Neural cell (in vitro differentiated cells): ENCODE measurements at regions not wholly inside any gene's neighbourhood (a gene's known extent, or its start where the extent isn't known, plus 50 kb on each side); places are given as distances from the start of the nearest gene placed in this dataset.
"Not testable (repeated sequence)": the region's sequence is repeated elsewhere in the genome, so short reads cannot be mapped to it uniquely, and the experiment has no call there.

Experiments used
- H2AFZ ChIP-seq: fragments of 200-600, 300-800 bp; sonication (generic), shearing (Covaris generic); 2 replicates; pipeline ENCODE4 v1.6.0; 2014; ENCODE audit warnings: low read depth, mild to moderate bottlenecking, antibody characterized with exemption, low read length, moderate library complexity
- H3F3A ChIP-seq: fragments of 200-600 bp; shearing (Covaris generic); 2 replicates; pipeline ENCODE4 v1.6.1; 2016; ENCODE audit warnings: mild to moderate bottlenecking, moderate library complexity, mixed read lengths, antibody characterized with exemption, low read length; ENCODE audit not compliant: insufficient read depth, poor library complexity, severe bottlenecking
- H3K27ac ChIP-seq: fragments of 200-600, 300-800 bp; sonication (generic), shearing (Covaris generic); 2 replicates; pipeline ENCODE4 v1.5.1; 2014; ENCODE audit warnings: mild to moderate bottlenecking, low read length, moderate library complexity
- H3K27me3 ChIP-seq: fragments of 300-800, 200-600 bp; sonication (generic), shearing (Covaris generic); 2 replicates; pipeline ENCODE4 v1.6.0; 2014; ENCODE audit warnings: mild to moderate bottlenecking, low read depth, low read length, moderate library complexity; ENCODE audit not compliant: insufficient read depth
- H3K36me3 ChIP-seq: fragments of 300-800, 200-600 bp; sonication (generic), shearing (Covaris generic); 2 replicates; pipeline ENCODE4 v1.5.1; 2014; ENCODE audit warnings: mild to moderate bottlenecking, antibody characterized with exemption, low read length, moderate library complexity; ENCODE audit not compliant: insufficient read depth
- H3K4me2 ChIP-seq: fragments of 300-800, 200-600 bp; sonication (generic), shearing (Covaris generic); 2 replicates; pipeline ENCODE4 v1.6.0; 2014; ENCODE audit warnings: mild to moderate bottlenecking, low read length
- H3K4me3 ChIP-seq: fragments of 300-800, 200-600 bp; sonication (generic), shearing (Covaris generic); 2 replicates; pipeline ENCODE4 v1.5.1; 2014; ENCODE audit warnings: mild to moderate bottlenecking, low read length, moderate library complexity
- H3K79me2 ChIP-seq: fragments of 200-600 bp; shearing (Covaris generic); replicated peaks from 2 replicates; pipeline ENCODE4 v1.6.0; 2014; ENCODE audit warnings: mild to moderate bottlenecking, low read length, moderate library complexity; ENCODE audit not compliant: insufficient read depth
- H3K9ac ChIP-seq: fragments of 300-800, 200-600 bp; sonication (generic), shearing (Covaris generic); 2 replicates; pipeline ENCODE4 v1.6.1; 2016; ENCODE audit warnings: mild to moderate bottlenecking, low read length, mixed read lengths
- H3K9me2 ChIP-seq: fragments of 200-600 bp; shearing (Covaris generic); 2 replicates; pipeline ENCODE4 v1.6.1; 2016; ENCODE audit warnings: mild to moderate bottlenecking, low read length, mixed read lengths; ENCODE audit not compliant: insufficient read depth
- H3K9me3 ChIP-seq: fragments of 200-600, 300-800 bp; sonication (generic), shearing (Covaris generic); 2 replicates; pipeline ENCODE4 v1.6.1; 2016; ENCODE audit warnings: mild to moderate bottlenecking, mixed run types, low read length, moderate library complexity, mixed read lengths
- H4K20me1 ChIP-seq: fragments of 200-600 bp; shearing (Covaris generic); 2 replicates; pipeline ENCODE4 v1.6.1; 2016; ENCODE audit warnings: mild to moderate bottlenecking, mixed run types; ENCODE audit not compliant: insufficient read depth

- H3K36me3 ChIP-seq, H3K9ac ChIP-seq, H3K27ac ChIP-seq, H3K9me3 ChIP-seq, H3K79me2 ChIP-seq, H3K9me2 ChIP-seq, H3F3A ChIP-seq, H4K20me1 ChIP-seq, H3K4me3 ChIP-seq, H3K4me2 ChIP-seq, H2AFZ ChIP-seq, H3K27me3 ChIP-seq: not testable (repeated sequence)
These were observed 145.4 kb upstream of the NBPF12 start for GRCh38 chr1:146792725-146793124.

- H3K27ac ChIP-seq, H3K9me3 ChIP-seq, H3K9ac ChIP-seq, H3K36me3 ChIP-seq, H3K4me2 ChIP-seq, H2AFZ ChIP-seq, H3F3A ChIP-seq, H3K79me2 ChIP-seq, H4K20me1 ChIP-seq, H3K27me3 ChIP-seq, H3K4me3 ChIP-seq, H3K9me2 ChIP-seq: not testable (repeated sequence)
These were observed 153.7 kb upstream of the NBPF12 start for GRCh38 chr1:146784212-146784940.

- not testable (repeated sequence) for H3K9me2 ChIP-seq, H2AFZ ChIP-seq, H3K4me2 ChIP-seq, H3K9me3 ChIP-seq, H3F3A ChIP-seq, H3K27ac ChIP-seq, H3K9ac ChIP-seq, H3K4me3 ChIP-seq, H3K36me3 ChIP-seq, H3K79me2 ChIP-seq, H3K27me3 ChIP-seq, H4K20me1 ChIP-seq
These were observed 156.9 kb upstream of the NBPF12 start for GRCh38 chr1:146781235-146781634.

GRCh38 chr1:146777826-146778602 lies 160.1 kb upstream of the NBPF12 start:
- H3K9me3 ChIP-seq, H3K4me3 ChIP-seq: not testable (repeated sequence)

GRCh38 chr1:146774988-146775387 lies 163.1 kb upstream of the NBPF12 start:
- not testable (repeated sequence) for H3K27me3 ChIP-seq, H3K9me2 ChIP-seq, H3F3A ChIP-seq, H3K4me3 ChIP-seq, H2AFZ ChIP-seq, H3K4me2 ChIP-seq, H4K20me1 ChIP-seq, H3K9me3 ChIP-seq, H3K36me3 ChIP-seq, H3K9ac ChIP-seq, H3K79me2 ChIP-seq, H3K27ac ChIP-seq

More at GRCh38 chr1:146777826-146778602, 160.1 kb upstream of the NBPF12 start:
- not testable (repeated sequence) for H4K20me1 ChIP-seq, H3F3A ChIP-seq, H3K9me2 ChIP-seq, H3K79me2 ChIP-seq, H3K36me3 ChIP-seq, H3K27ac ChIP-seq, H3K27me3 ChIP-seq, H3K9ac ChIP-seq, H3K4me2 ChIP-seq, H2AFZ ChIP-seq

GRCh38 chr1:146774271-146774670 lies 163.9 kb upstream of the NBPF12 start:
- not testable (repeated sequence) for H3K4me2 ChIP-seq, H3F3A ChIP-seq, H3K36me3 ChIP-seq, H3K27ac ChIP-seq, H3K9me3 ChIP-seq, H3K27me3 ChIP-seq, H3K4me3 ChIP-seq, H4K20me1 ChIP-seq, H2AFZ ChIP-seq, H3K79me2 ChIP-seq, H3K9me2 ChIP-seq, H3K9ac ChIP-seq

GRCh38 chr1:146771409-146771808 lies 166.7 kb upstream of the NBPF12 start:
- not testable (repeated sequence) for H2AFZ ChIP-seq, H3K4me2 ChIP-seq

GRCh38 chr1:146770998-146771397 lies 167.1 kb upstream of the NBPF12 start:
- H4K20me1 ChIP-seq, H2AFZ ChIP-seq, H3K9me3 ChIP-seq, H3K36me3 ChIP-seq, H3K9ac ChIP-seq, H3K79me2 ChIP-seq, H3F3A ChIP-seq, H3K27ac ChIP-seq, H3K4me3 ChIP-seq, H3K9me2 ChIP-seq, H3K4me2 ChIP-seq, H3K27me3 ChIP-seq: not testable (repeated sequence)

More at GRCh38 chr1:146771409-146771808, 166.7 kb upstream of the NBPF12 start:
- H3K9me3 ChIP-seq, H3K27ac ChIP-seq, H4K20me1 ChIP-seq, H3K27me3 ChIP-seq, H3K4me3 ChIP-seq, H3K9ac ChIP-seq, H3K36me3 ChIP-seq, H3K9me2 ChIP-seq, H3F3A ChIP-seq, H3K79me2 ChIP-seq: not testable (repeated sequence)
